Activated CD8-positive, alpha-beta memory T cell treated with anti-CD3 and anti-CD28 coated beads for 1 hour (primary cell): ENCODE measurements at regions not wholly inside any gene's neighbourhood (a gene's known extent, or its start where the extent isn't known, plus 50 kb on each side); places are given as distances from the start of the nearest gene placed in this dataset.
"Not testable (repeated sequence)": the region's sequence is repeated elsewhere in the genome, so short reads cannot be mapped to it uniquely, and the experiment has no call there.

Experiments used
- DNase-seq, 2 donors: peaks; one replicate each; pipeline ENCODE4 v3.0.0-alpha.2; 2020; ENCODE audit warnings: low read depth in 1 of 2; ENCODE audit errors: extremely low read depth in 1 of 2

DNA sequence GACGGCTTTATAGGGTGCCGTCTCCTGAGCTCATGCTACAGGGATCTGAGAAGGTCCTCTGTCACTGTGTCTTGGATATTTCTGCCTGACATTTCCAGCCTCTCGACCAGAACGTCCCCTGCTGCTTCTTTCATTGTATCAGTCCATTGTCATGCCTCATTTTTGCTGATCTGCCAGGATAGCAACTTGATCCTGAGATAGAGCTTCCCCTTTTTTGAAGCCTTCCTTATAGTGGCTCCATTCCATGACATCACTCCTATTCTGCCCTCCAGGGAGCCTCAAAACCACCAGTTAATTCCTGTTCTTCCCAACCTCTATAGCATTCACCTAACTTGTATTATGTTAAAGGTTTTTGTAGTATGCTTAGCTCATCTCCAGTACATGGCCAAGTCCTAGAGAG, 431.8 kb upstream of the NOX3 start:
- DNase-seq: no peak

DNA sequence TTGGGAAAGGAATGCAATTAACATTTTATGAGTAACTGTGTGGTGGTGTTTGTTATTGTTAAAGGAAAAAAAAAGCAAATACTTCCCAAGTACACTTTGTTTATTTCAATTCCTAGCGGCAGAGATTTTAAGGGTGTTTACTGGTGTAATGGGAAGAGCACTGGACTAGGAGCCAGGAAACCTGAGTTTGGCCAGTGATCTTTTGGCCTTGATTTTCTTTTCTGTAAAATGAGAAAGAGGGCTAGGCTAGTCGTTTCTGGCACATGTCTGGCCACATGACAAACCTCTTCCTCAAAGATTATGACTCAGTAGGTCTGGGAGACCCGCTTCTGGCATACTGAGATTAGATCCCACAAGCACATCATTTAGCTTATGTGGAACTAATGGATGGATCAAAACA, 428.1 kb upstream of the NOX3 start:
- DNase-seq: no peak

DNA sequence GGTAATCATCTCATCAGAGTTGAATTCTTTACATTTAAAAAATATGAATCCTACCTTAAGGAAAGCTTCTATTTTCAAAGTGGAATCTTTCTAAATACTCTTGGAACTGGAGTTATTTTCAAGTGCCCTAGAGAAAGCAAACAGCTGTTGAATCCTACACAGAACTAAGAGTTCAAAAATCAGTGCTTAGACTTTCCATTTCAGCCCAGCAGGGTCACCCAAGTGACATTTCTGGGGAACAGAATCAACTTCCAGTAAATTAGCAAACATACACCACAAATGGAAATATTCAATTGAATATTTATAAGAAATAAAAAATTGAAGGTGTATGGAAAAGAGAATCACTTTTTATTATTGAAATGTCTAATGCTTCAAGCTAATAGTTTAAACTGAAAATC, 427.7 kb upstream of the NOX3 start:
- no peak for DNase-seq

DNA sequence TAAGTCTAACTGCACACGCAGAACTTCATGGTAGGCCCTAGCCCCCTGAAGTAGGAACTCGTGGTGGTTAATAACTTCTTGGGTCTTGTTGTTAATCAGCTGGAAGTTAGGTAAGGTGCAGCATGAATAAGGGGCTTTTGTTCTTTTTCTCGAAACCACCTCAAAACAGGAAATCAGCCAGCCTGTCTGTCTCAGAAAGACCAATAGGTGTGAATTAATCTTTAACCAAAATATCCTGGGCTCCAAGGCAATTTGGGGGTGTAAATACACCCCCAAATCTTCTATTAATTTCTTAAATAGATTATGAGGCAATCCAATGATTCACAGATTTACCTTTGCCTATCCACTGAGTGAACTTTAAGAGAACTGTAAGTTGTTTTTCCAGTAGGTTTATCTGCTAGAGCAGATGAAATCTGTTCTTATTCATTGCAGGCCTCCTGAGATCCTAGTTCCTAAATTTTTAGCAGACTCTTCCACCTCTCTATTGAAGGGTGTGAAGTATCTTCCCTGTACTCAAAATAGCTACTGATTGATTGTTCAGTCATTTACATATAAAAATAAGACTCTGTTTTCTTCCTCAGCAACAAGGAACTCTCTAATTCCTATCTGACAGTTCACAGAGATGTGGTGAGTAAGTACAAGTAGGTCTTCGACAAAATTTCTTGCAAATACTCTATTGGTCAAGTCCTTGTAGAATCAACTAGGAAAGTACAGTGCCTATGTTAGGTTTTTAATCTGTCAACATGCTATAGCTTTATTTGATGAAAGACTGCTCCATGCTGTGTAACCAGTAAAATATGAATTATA, 427.1 kb upstream of the NOX3 start:
- DNase-seq: no peak

DNA sequence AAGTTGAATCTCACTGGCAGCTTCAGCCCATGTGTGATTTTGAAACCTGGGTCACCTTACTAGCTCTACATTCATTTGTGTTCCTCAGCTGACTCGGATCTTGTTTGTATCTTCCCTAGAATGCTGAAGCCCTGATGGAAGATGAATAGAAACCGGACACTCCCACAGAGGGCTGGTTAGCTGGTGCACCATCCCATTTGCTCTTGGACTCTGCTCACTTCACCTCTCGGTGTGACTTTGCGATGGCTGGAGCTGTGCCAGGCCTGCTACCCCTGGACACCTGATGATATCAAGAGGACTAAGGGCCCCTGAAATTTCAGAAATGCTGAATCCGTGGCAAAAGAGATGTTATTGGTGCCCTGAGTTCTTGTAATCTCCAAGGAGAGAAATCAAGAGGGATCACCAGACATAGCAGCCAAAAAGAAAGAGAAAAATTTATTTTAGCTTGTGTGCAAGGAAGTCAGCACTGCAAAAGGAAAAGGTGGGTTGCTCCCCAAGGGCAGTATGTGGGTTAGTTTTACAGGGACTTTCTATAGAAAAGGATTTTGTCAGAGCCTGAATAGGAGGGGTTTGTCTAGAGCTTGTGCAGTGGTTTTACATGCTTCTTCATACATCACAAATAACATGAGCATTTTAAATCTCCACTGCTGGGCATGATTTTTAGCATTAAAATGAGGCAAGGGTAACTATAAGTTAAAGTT, 426.3 kb upstream of the NOX3 start:
- DNase-seq: no peak

DNA sequence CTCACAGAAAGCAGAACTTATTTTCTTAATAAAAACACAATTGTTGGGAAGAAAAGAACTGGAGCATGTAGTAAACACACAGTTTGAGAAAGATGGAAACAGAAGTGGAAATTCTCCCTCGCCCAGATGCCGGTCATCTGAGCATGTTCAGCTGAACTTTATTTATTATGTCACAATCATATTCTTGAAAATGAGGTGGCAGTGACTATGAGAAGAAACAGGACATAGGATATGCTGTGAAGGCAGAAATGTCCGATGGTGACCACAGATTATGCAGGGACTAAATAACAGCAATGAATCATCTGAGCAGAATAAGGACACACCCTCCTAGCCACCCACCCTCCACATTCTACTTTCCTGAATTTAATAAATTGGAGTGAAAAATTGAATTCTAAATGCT, 425.3 kb upstream of the NOX3 start:
- DNase-seq: no peak

DNA sequence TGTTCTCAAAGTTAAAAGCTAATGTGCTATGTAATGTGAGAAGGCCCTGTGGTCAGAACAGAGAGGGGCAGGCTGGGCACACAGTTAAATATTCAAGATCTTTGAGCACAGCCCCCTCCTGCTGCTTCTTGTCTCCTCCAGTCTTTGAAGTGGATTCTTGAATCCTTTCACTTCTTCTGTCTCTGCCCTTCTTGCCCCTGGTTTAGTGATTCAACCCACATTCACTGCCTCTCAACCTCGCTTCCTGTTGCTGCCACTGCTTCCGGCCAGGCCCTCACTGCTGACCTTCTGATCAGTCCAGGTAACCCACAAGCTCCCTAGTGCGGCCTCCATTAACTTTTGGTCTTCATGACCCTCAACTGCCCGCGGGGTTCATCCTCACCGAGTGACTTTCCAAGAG, 417.3 kb upstream of the NOX3 start:
- DNase-seq: no peak

DNA sequence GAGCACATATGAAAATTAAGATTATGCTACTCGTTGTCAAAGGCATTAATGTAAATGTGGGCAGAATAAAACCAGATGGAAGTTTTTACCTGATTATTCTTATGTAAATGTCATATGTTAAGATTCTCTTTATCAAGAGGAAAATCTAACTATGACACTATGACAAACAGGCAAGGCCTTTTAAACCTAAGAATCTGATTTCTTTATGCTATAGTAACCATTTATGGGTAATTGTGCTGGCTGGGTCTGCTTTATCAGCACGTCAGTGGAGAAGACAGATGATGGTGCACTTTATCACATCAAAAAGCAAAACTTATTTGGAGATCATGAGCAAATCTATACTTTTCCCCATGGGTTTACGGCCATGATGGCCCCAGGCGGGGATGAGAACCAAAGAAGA, 412.0 kb upstream of the NOX3 start:
- no peak for DNase-seq

DNA sequence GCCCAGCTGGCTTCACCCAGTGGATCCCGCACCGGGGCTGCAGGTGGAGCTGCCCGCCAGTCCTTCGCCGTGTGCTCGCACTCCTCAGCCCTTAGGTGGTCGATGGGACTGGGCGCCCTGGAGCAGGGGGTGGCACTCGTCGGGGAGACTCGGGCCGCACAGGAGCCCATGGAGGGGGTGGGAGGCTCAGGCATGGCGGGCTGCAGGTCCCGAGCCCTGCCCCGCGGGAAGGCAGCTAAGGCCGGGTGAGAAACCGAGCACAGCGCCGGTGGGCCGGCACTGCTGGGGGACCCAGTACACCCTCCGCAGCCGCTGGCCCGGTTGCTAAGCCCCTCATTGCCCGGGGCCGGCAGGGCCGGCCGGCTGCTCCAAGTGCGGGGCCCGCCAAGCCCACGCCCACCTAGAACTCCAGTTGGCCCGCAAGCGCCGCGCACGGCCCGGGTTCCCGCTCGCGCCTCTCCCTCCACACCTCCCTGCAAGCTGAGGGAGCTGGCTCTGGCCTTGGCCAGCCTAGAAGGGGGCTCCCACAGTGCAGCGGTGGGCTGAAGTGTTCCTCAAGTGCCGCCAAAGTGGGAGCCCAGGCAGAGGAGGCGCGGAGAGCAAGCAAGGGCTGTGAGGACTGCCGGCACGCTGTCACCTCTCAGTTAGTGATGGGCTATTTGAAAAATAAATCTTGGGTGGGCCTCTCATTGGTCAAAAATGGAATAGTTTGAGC, 411.2 kb upstream of the NOX3 start:
- not testable (repeated sequence) for DNase-seq

DNA sequence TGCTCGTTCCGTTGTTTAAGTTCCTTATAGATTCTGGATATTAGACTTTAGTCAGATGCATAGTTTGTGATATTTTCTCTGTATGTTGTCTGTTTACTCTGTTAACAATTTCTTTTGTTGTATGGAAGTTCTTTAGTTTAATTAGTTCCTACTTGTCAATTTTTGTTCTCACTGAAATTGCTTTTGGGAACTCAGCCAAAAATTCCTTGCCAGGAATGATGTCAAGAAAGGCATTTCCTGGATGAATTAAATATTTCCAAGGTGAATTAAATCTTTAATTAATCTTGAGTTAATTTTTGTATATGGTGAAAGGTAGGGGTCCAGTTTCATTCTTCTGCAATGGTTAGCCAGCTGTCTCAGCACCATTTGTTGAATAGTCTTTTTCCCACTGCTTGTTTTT, 406.2 kb upstream of the NOX3 start:
- no peak for DNase-seq

DNA sequence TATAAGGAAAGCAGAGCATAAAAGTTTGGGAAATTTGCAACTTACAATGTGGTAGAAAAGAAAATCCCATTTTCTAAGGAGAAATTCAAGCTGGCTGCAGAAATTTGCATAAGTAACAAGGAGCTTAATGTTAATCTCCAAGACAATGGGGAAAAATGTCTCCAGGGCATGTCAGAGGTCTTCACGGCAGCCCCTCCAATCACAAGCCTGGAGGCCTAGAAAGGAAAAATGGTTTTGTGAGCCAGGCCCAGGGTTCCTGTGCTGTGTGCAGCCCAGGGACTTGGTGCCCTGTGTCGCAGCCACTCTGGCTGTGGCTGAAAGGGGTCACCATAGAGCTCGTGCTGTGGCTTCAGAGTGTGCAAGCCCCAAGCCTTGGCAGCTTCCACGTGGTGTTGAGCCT, 403.3 kb upstream of the NOX3 start:
- not testable (repeated sequence) for DNase-seq

DNA sequence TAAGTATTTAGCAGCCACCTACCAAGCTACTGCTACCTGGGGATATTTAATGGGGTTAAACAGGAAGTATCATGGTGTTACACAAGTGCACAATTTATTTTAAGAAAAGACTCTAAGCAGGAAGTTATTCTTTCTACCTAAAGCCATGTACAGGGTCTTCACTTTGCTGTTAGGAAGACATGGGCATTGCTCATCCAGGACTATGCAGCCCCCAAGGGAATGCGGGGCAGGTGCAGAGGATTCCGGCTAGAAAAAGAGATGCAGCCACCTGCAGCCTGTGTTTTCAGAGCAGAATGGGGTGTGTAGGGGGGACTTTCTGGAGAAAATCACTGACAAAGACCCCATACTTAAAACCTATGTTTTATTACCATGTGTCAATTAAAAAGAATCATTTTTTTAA, 399.1 kb upstream of the NOX3 start:
- no peak for DNase-seq

DNA sequence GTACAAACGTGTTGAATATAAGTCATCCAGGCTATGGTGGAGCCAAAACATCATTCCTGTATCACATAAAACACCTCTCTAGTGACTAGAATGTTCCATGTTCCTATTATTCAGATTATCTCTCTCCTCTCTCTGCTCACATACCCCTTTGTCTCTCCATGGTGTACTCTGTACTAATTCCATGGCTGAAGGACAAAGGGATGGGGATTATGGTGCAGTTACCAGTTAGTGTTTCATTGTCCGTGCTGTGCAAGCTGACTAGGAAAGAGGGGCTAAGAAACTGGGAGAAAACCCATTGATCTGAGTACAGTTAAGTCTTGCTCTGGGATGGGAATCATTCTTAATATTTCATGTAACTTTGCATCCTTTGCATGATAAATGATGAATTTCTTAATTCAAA, 397.4 kb upstream of the NOX3 start:
- DNase-seq: no peak

DNA sequence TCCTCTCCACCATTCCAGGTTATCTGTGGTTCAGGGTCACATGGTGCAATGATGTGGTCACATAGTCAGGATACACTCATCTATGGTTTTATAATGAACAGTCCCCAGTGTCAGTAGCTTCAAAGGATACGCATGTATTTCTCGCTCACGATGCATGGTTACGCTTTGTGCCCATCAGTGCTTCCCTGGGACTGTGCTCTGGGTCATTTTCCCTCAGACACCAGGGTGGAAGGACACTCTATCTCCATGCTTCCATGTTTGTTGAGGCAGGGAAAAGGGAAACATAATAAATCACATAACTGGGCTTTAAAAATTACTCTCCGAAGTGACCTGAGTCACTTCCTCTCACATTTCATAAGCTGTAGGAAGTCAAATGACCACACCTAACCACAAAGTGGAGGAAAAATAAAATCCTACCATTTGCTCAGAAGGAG, 394.8 kb upstream of the NOX3 start:
- DNase-seq: no peak

DNA sequence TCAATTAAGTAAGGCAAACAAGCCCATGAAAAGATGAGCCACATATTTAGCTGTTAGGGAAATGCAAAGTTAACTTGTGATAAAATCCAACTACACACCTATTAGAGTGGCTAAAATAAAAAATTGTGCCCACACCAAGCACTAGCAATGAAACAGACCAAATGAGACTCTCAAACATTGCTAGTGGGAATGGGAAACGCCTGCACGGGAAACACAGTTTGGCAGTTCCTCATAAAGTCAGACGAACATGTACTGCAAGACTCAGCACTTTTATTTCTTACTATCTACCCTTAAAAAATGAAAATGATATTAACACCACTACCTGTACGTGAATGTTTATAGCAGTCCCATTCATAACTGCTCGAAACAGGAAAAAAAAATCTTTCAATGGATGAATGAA, 392.1 kb upstream of the NOX3 start:
- DNase-seq: no peak

DNA sequence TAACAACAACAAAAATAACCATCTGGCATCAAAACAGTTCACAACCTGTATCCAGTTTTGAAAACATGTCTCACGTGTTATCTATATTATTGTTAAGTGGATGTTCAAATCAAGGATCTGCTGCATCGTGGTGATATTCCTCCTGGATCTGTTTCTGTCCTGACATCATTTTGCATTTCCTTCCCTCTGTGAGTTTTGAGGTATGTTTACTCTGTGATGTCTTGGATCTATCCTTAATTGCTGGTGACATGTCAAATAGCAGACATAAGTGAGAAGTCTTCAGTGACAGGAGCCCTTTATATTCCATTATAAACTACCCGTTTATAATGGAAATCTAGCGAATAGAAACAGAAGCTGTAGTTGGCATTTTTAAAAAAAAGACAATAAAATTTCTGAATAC, 381.8 kb upstream of the NOX3 start:
- no peak for DNase-seq

DNA sequence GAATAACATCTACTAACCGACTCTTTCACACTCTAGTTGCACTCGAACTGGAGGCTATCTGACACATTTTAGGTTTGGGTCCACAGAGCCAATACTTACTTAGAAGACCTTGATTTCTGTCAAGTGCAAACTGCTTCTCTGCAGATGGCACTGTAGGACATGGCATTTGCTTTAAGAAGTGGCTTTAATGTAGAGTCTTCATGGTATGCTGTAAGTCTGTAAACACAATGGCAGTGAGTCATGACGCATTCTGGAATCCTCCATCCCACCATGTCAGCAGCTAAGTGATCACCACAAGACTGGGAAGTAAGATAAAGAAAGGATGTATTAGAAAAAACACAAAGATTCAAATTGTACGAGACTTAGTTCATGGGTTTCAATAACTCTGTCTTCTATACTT, 377.0 kb upstream of the NOX3 start:
- DNase-seq: no peak

DNA sequence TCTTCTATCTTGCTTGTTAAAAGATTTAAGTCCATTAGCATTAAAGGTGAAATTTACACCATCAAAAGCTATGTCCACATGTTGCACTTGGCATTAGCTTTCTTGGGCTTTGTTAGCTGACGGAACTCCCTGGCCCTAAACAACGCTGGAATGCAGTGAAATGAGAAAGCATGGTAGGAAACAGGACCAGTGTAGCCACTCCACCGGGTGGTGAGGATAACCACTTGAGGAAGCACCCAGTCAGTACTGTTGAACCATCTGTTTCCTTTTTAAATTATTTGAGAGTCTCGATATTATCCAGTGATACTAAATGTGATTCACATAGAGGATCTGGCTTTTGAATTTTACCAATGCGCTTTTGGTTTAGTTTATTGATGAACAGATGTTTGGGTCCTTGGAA, 374.9 kb upstream of the NOX3 start:
- no peak for DNase-seq

DNA sequence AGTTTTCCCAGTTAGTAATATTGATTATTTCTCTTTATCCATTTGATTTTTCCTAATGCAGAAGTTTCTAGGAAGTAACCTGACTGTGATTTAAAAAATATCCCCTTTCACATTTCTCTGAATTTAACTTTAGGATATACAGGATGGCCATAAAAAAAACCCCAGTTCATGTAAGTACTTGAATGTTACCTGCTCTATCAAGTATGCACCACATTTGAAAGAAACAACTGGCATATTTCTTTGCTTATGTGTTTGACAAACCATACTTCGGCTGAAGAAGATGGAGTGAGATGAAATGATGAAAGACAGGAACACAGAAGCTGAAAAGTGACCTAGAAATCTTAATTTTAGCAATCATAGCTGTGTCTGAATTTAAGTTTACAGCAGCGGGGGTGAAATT, 374.0 kb upstream of the NOX3 start:
- no peak for DNase-seq

DNA sequence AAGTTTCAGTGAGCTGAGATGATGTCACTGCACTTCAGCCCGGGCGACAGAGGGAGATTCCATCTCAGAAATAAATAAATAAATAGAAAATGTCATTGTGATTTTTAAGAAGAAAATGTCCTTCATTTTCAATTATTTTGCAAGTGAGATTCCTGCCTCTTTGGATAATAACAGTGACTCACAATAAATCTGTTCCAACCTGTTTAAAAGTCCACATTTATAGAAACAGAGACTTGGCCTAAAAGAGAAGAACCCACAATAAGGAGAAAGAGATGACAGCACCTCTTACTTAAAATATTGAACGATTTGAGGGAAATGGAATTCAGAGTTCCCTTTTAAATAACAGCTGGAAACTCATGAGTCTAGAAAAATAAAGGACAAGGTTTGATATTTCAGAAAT, 373.4 kb upstream of the NOX3 start:
- no peak for DNase-seq

DNA sequence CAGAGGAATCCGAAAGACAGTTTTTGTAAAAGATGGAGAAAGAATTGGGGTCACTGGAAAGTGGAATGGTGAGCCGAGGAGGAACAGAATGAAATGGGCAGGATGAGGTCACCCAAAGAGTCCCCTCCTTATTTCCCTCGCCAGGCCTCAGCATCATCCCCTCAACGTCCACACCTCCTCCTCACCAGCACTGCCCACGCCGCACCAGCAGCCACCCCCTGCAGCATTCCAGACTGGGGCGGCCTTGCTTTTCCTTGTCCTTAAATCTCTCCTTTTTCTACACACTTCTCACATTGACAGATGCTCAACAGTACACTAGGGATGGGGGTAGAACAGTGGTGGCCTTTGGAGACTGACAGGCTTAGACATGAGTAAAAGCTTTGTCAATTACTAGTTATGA, 363.1 kb upstream of the NOX3 start:
- DNase-seq: no peak

DNA sequence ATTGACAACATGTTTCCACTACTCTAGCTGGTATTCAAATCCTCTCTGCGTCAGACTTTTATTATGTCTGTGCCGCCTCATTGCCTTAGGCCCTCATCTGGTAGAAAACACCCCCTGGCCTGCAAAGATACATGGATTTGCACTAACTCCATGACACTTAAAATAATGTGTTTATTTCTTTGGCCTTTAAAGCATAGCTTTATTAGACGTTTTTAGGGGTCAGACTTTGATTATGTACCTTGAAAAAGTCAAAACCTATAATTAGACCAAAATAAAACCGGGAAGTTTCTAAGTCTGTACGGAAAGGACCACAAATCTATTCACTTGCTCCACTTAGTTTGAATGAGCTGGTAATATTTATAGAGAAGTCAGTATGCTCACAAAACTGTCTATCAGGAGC, 357.9 kb upstream of the NOX3 start:
- DNase-seq: no peak
